ENCODE measurements at regions not wholly inside any gene's neighbourhood (a gene's known extent, or its start where the extent isn't known, plus 50 kb on each side); places are given as distances from the start of the nearest gene placed in this dataset.

GRCh38 chr1:87558921-87559320, 230.2 kb downstream of the LMO4 start:
- no peaks in the 10 kb centered on the region for H3K79me2 ChIP-seq (ENCODE audit: low read length)

GRCh38 chr1:87560137-87560536, 231.5 kb downstream of the LMO4 start:
- no peak overlapping the region for H3K4me3 ChIP-seq (ENCODE audit: low read length)
- no peaks in the 10 kb centered on the region for H4K20me1 ChIP-seq (ENCODE audit: insufficient read depth, low read length)
- TF ChIP-seq EZH2phosphoT487 (IDR thresholded peaks at IDR 0.05; ENCODE audit: low read length): no peak
- no peak for TF ChIP-seq CTCF (IDR thresholded peaks at IDR 0.05; ENCODE audit: low read length)
- no peak for TF ChIP-seq EZH2 (optimal IDR thresholded peaks at IDR 0.05; ENCODE audit: low read depth, low read length)
- H3K27me3 ChIP-seq (replicated peaks; ENCODE audit: insufficient read depth, low read length): no peaks in the 10 kb centered on the region
- no peak overlapping the region for H3K4me2 ChIP-seq (ENCODE audit: low read depth, low read length)
- H3K27ac ChIP-seq (ENCODE audit: low read length): no peak overlapping the region
- H3K9me3 ChIP-seq (replicated peaks; ENCODE audit: insufficient read depth, low read length): no peaks in the 10 kb centered on the region
- H2AFZ ChIP-seq (ENCODE audit: low read length): no peak overlapping the region
- H3K4me1 ChIP-seq (ENCODE audit: low read length): no peaks in the 10 kb centered on the region
- no peaks in the 10 kb centered on the region for H3K9me2 ChIP-seq (replicated peaks; ENCODE audit: insufficient read depth, low read length)
- no peak for DNase-seq
- no peaks in the 10 kb centered on the region for H3K79me2 ChIP-seq (ENCODE audit: low read length)
- no peak overlapping the region for H3K9ac ChIP-seq (ENCODE audit: low read length)
- H3K36me3 ChIP-seq (replicated peaks; ENCODE audit: insufficient read depth, low read length): no peaks in the 10 kb centered on the region
- H3F3A ChIP-seq (ENCODE audit: insufficient read depth, low read length): no peaks in the 10 kb centered on the region

More at GRCh38 chr1:87558921-87559320, 230.2 kb downstream of the LMO4 start:
- no peak for DNase-seq
- Histone ChIP-seq H3F3A (ENCODE audit: insufficient read depth, low read length) (no peaks in the 10 kb centered on the region), H3K9me2 (replicated peaks; ENCODE audit: insufficient read depth, low read length) (no peaks in the 10 kb centered on the region), H2AFZ (ENCODE audit: low read length) (no peak overlapping the region), H3K4me2 (ENCODE audit: low read depth, low read length) (no peak overlapping the region), H3K27me3 (replicated peaks; ENCODE audit: insufficient read depth, low read length) (no peaks in the 10 kb centered on the region), H3K27ac (ENCODE audit: low read length) (no peak overlapping the region), H3K4me3 (ENCODE audit: low read length) (no peak overlapping the region), H3K4me1 (ENCODE audit: low read length) (no peaks in the 10 kb centered on the region), H3K9me3 (replicated peaks; ENCODE audit: insufficient read depth, low read length) (no peaks in the 10 kb centered on the region), H4K20me1 (ENCODE audit: insufficient read depth, low read length) (no peaks in the 10 kb centered on the region), H3K36me3 (replicated peaks; ENCODE audit: insufficient read depth, low read length) (no peaks in the 10 kb centered on the region), H3K9ac (ENCODE audit: low read length) (no peak overlapping the region)
- TF ChIP-seq EZH2phosphoT487 (IDR thresholded peaks at IDR 0.05; ENCODE audit: low read length) (no peak), EZH2 (optimal IDR thresholded peaks at IDR 0.05; ENCODE audit: low read depth, low read length) (no peak)

- TF ChIP-seq EZH2 (optimal IDR thresholded peaks at IDR 0.05; ENCODE audit: low read depth, low read length): no peak
- no peak for TF ChIP-seq EZH2phosphoT487 (IDR thresholded peaks at IDR 0.05; ENCODE audit: low read length)
- no peak for TF ChIP-seq CTCF (IDR thresholded peaks at IDR 0.05; ENCODE audit: low read length)
- Histone ChIP-seq H3K9me3 (replicated peaks; ENCODE audit: insufficient read depth, low read length) (no peaks in the 10 kb centered on the region), H3K9me2 (replicated peaks; ENCODE audit: insufficient read depth, low read length) (no peaks in the 10 kb centered on the region), H3K4me1 (ENCODE audit: low read length) (no peaks in the 10 kb centered on the region), H4K20me1 (ENCODE audit: insufficient read depth, low read length) (no peaks in the 10 kb centered on the region), H3K36me3 (replicated peaks; ENCODE audit: insufficient read depth, low read length) (no peaks in the 10 kb centered on the region), H3K9ac (ENCODE audit: low read length) (no peak overlapping the region), H3F3A (ENCODE audit: insufficient read depth, low read length) (no peaks in the 10 kb centered on the region), H3K27me3 (replicated peaks; ENCODE audit: insufficient read depth, low read length) (no peaks in the 10 kb centered on the region), H3K27ac (ENCODE audit: low read length) (no peak overlapping the region), H3K79me2 (ENCODE audit: low read length) (no peaks in the 10 kb centered on the region), H3K4me2 (ENCODE audit: low read depth, low read length) (no peak overlapping the region), H3K4me3 (ENCODE audit: low read length) (no peak overlapping the region), H2AFZ (ENCODE audit: low read length) (no peak overlapping the region)
- DNase-seq: no peak
Measured at GRCh38 chr1:87560601-87561360, 232.1 kb downstream of the LMO4 start.

GRCh38 chr1:87563211-87563610, 234.5 kb downstream of the LMO4 start:
- no peak overlapping the region for H3K9ac ChIP-seq (ENCODE audit: low read length)

More at GRCh38 chr1:87563211-87563610, 234.5 kb downstream of the LMO4 start:
- H3K4me3 ChIP-seq (ENCODE audit: low read length): no peak overlapping the region
- H3K9me2 ChIP-seq (replicated peaks; ENCODE audit: insufficient read depth, low read length): no peaks in the 10 kb centered on the region
- no peak overlapping the region for H3K4me2 ChIP-seq (ENCODE audit: low read depth, low read length)
- no peaks in the 10 kb centered on the region for H3F3A ChIP-seq (ENCODE audit: insufficient read depth, low read length)
- H3K79me2 ChIP-seq (ENCODE audit: low read length): no peaks in the 10 kb centered on the region
- no peaks in the 10 kb centered on the region for H3K4me1 ChIP-seq (ENCODE audit: low read length)
- DNase-seq: no peak
- TF ChIP-seq EZH2 (optimal IDR thresholded peaks at IDR 0.05; ENCODE audit: low read depth, low read length): no peak
- TF ChIP-seq EZH2phosphoT487 (IDR thresholded peaks at IDR 0.05; ENCODE audit: low read length): no peak
- TF ChIP-seq CTCF (IDR thresholded peaks at IDR 0.05; ENCODE audit: low read length): no peak
- H3K36me3 ChIP-seq (replicated peaks; ENCODE audit: insufficient read depth, low read length): no peaks in the 10 kb centered on the region
- no peaks in the 10 kb centered on the region for H3K9me3 ChIP-seq (replicated peaks; ENCODE audit: insufficient read depth, low read length)
- H2AFZ ChIP-seq (ENCODE audit: low read length): no peak overlapping the region
- no peaks in the 10 kb centered on the region for H3K27me3 ChIP-seq (replicated peaks; ENCODE audit: insufficient read depth, low read length)
- no peaks in the 10 kb centered on the region for H4K20me1 ChIP-seq (ENCODE audit: insufficient read depth, low read length)
- H3K27ac ChIP-seq (ENCODE audit: low read length): no peak overlapping the region
